Activated T-cell treated with anti-CD3 and anti-CD28 coated beads for 48 hours (primary cell): ENCODE measurements at regions not wholly inside any gene's neighbourhood (a gene's known extent, or its start where the extent isn't known, plus 50 kb on each side); places are given as distances from the start of the nearest gene placed in this dataset.

Experiments used
- DNase-seq: peaks from one replicate; pipeline ENCODE4 v3.0.0-alpha.2; 2020; ENCODE audit warnings: low read depth

GRCh38 chr5:109529987-109530386 lies 120.2 kb upstream of the PJA2 start:
- DNase-seq = no peak

- DNase-seq = no peak
Observed at GRCh38 chr5:109529520-109529919, 119.7 kb upstream of the PJA2 start.

DNA sequence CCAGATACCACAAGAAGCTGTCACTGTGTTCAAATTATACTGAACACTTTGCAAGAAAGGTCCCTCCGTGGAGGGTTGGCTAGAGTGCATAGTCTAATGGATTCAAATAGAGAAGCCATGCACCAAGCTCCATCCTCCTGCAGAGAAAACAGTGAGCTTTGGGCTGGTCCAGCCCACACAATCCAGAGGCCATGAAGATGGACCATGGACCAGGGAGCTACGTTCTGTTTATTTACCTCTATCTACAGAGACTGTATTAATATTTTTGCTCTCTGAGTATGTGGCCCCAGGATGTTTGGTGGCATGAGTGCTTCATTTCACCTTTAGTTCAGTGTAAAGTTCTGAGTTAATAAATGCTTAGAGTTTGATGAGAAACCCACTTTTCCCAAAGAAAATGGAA lies 114.8 kb upstream of the PJA2 start:
- DNase-seq = no peak

DNA sequence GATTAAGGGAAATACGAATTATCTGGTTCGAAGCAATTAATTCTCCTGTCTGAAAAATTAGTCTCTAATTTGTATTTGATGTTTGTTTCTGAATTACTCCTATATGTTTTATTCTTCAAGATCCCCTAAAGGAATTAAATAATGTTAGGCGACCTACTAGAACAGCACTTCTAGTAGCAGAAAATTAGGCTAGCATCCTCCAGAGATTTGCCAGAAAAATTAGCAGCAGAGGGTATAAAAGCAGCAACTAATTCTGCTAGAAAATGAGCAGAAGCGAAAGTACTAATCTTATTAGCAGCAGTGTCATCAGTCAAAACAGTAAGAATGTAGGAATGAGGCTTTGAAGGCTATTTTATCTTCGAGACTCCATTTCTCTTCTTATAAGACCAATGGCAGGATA lies 114.3 kb upstream of the PJA2 start:
- no peak for DNase-seq

DNA sequence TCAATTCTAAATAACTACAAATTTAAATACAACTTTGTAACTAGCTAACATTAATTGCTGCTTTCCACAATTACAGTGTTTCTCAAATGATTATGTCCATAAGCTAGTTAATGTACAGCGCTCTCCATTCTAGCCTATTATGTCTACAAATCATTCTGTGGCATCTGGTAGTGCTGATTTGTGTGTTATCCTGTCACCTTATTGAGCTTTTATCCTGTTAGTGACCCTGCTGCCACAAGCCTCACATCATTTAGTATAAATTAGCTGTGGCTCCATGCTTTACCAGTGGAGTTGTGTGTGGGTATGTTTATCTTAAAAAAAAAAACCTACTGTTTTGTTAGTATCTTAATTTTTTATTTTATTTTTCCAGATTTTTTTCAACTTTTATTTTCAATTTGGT lies 112.6 kb upstream of the PJA2 start:
- no peak for DNase-seq

DNA sequence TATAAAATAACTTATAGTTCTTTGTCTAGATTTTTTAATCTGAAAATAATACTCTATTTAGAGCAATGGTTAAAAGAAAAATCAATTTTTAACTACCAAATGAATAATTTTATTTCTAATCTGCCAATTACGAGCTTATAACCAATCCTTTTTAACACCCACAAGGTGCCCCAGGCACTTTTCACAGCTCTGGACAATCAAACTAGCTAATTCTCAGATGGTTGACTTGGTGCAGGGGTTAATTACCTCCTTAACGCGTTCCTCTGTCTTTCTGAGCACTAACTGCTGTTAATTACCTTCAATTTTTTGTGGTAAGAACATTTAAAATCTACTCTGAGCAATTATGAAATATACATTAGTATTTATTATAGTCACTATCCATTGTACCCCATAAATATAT lies 109.6 kb upstream of the PJA2 start:
- no peak for DNase-seq

- DNase-seq = no peak
Observed at GRCh38 chr5:109516390-109516789, 106.6 kb upstream of the PJA2 start.

DNA sequence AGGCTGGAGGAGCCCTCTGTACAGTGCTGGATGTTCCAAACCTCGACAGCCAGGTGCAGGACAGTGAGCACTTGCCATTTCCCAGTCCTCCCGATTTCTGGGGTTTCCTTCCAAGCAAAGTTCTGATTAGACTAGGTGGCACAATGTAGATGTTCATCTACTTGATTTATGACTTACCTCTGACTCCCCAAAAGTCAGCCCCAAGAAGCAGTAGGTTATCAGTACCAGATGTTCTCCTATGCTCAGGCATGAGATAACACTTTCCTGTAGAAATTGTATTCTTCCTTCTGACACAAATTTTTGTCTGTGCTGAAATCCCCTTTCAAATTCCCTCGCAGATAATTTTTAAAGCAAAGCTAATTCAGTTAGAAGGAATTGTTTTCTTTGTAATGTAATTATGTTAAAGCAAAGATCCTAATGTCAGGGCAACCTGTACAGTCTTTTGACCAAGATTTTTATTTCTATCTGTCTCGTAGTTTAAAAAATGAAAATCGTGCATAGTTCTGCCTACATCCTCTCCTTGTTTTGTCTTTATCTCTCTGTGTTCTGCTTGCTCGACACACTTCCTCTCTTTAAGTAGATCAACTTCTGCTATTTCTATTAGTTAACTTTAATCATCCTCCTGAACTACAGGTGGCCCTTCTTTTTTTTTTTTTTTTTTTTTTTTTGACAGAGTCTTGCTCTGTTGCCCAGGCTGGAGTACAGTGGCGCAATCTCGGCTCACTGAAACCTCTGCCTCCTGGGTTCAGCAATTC lies 102.4 kb upstream of the PJA2 start:
- no peak for DNase-seq

DNA sequence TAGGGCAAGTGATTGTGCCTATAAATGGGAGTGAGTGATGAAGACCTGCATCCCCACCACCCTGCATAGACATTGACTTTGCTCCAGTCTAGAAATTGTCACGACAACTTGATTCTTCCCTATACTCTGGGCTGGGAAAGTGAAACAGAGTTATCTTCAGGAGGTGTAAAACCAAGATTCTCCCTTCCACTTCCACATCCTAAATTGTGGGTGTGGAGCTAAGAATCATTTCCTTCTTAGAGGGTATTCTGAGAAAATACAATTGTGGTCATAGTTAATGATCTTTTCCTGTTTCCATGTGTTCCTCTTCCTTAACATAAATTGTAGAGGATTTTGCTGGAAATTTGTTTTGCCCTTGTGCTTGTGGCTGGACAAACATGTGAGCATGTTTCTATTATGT lies 96.8 kb upstream of the PJA2 start:
- DNase-seq = no peak

GRCh38 chr5:109496112-109496511 lies 86.3 kb upstream of the PJA2 start:
- no peak for DNase-seq

DNA sequence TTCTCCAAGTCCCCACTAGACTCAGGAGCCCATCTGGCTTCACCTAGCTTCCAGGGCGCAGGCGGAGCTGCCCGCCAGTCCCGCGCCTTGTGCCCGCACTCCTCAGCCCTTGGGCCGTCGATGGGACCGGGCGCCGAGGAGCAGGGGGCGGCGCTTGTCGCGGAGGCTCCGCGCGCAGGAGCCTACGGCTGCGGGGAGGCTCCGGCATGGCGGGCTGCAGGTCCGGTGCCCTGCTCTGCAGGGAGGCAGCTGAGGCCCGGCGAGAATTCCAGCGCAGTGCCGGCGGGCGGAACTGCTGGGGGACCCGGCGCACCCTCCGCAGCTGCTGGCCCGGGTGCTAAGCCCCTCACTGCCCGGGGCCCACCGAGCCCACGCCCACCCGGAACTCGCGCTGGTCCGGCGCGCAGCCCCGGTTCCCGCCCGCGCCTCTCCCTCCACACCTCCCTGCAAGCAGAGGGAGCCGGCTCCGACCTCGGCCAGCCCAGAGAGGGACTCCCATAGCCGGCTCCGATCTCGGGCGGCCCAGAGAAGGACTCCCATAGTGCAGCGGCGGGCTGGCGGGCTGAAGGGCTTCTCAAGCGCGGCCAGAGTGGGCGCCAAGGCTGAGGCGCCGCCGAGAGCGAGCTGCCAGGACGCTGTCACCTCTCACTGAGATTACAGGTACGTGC lies 78.1 kb upstream of the PJA2 start:
- DNase-seq = no peak

DNA sequence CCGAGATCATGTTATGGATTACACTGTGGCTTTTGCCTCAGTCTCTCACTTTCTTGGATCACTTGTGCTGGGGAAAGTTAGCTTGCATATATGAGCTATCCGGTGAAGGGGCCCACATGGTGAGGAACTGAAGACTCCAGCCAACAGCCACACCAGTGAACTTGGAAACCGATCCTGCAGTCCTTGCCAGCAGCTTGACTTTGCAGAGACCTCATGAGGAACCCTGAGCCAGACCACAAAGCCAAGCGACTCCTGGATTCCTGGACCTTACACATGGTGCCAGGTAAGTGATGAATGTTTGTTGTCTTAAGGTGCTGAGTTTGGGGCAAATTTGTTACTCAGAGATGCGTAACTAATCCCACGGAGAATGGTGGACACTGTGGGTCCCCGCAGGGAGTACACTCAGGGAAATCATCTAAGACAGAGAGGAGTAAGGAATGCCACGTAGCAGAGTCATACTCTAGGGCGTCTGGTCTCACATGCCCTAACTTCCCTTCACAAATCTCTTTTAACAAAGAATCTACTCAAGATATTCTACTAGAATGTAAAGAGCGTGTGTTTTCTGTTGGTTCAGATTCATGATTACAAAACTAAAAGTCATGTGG lies 76.5 kb upstream of the PJA2 start:
- no peak for DNase-seq

DNA sequence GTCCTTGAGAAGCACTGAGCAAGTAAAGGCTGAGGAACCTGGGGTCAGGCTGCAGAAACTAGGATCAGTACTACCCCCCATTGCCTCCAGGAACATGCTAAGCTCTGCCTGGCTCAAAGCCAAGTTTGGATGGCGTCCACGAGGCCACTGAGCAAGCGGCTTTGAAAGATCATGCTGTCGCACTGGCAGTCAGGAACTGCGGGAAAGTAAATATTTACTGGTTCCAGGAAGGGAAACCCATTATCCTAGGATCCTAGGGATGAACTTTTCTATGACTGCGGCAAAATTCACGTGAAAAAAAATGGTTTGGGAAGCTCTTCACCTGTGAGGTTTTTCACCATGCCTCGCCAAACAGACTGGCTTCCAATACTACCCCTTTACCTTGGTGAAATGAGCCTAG lies 75.3 kb upstream of the PJA2 start:
- DNase-seq = no peak

- no peak for DNase-seq
Observed at GRCh38 chr5:109484597-109484996, 74.8 kb upstream of the PJA2 start.

- no peak for DNase-seq
Observed at GRCh38 chr5:109483395-109483971, 73.7 kb upstream of the PJA2 start.

GRCh38 chr5:109482748-109483147 lies 73.0 kb upstream of the PJA2 start:
- no peak for DNase-seq

- DNase-seq = no peak
Observed at GRCh38 chr5:109479260-109479860, 69.6 kb upstream of the PJA2 start.

DNA sequence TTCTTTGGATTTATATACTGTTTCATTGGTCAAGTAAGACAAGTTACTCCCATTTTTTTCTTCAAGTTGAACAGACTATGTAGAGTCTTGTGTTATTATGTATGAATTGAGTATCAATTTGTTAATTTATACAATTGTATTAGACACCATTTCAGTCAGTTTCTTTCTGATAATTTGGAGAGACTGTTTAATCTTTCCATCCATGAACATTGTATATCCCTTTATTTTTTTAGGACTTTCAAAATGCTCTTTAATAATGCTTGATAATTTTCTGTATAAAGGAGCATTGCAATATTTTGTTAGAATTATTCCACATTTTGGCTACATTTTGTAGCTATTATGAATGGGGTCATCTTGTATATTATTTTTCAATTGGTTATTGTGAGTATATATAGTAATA lies 69.1 kb upstream of the PJA2 start:
- DNase-seq = no peak

GRCh38 chr5:109476292-109476691 lies 66.5 kb upstream of the PJA2 start:
- no peak for DNase-seq

DNA sequence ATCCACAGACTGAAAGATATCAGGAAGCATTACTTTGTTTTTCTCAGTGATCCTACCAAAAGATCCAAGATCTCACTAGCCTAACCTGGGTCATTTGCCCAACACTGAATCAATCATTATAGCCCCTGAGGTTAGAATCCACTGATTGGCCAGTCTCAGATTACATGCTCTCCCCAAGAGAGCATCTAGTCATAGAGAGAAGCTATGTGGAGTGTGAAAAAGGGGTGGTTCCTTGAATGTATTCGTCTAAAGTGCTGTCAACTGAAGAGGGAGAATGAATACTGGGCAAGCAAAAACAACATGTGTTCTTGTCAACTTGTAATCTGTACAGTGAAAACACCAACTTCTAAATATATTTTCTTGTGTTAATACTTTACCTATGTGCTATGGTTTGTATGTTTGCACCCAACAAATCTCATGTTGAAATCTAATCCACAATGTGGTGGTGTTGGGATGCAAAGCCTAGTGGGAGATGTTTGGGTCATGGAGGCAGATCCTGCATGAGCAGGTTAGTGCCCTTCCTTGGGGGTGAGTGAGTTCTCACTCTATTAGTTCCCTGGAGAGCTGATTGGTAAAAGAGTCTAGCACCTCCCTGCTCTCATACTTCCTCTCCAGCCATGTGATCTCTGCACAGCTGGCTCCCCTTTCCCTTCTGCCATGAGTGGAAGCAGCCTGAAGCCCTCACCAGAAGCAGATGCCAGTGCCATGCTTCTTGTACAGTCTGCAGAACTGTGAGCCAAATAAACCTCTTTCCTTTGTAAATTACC lies 60.3 kb upstream of the PJA2 start:
- DNase-seq = no peak

- DNase-seq = peak; percentile 57
Observed at GRCh38 chr5:109468737-109469420, 59.1 kb upstream of the PJA2 start.
